ENCODE measurements at regions not wholly inside any gene's neighbourhood (a gene's known extent, or its start where the extent isn't known, plus 50 kb on each side); places are given as distances from the start of the nearest gene placed in this dataset.

DNA sequence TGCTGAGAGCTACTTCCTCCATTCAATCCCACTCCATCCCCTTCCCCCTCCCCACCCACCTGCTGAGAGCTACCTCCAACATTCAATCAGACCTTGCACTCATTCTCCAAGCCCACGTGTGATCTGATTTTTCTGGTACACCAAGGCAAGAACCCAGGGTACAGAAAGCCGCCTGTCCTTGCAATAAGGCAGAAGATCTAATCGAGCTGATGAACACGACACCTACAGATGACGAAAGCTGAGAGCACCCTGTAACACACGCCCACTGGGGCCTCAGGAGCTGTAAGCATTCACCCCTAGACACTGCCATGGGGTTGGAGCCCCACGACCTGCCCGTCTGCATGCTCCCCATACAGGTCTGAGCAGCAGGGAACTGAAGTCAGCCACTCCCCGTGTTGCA is 58.3 kb downstream of the TRIML1 start:
- no peak for DNase-seq

DNA sequence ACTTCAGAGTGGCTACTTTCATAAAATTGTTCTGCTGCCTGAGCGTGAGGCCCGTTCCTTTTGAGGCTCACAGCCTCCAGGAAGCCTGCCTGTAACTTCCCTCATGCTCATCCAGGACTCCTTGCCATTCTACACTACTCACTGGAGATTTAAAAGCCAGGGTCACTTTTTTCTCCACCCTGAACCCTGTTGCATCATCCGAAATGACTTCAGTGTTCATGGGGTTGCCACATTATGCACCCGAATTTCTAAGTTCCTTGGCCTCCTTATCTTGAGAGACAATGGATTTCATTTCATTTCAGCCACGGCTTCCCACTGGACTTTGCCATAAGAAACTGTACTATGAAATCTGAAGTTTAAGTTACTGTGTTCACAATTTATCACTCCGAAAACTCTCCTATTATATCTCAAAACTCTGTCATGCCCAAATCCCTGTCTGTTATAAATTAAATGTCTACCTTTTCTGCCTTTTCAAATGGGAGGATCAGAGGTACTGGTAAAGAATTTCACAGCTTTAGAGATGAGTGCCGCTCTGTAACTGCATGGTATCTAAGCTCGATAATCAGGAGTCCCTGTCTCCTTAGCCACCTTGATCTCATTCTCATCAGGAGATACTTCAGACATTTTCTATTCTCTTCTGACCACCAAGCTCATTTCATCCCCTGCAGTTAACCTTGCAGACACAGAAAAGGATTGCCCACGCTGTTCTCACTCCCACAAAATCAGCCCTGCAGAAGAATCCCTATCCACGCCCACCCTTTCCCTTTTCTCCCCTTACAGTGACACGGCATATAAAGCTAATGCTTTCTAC is 59.9 kb downstream of the TRIML1 start:
- no peak for DNase-seq

DNA sequence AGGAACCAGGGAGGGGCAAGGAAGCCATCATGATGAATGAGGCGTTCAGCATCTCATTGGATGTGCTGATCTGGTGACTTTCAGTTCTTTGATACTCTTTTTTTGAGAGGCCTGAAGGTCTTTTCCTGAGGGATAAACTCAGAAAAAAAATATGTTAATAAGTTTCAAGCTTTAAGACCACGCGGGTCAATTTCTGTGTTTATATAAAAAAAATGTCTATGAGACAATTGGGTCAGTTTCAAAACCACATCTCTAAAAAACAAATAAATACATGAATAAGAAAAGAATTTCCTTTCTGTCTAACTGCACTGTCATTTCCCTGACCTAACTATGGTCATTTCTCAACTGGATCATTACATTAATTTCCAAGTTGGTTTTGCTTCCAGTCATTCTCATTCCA is 62.6 kb downstream of the TRIML1 start:
- DNase-seq: no peak

DNA sequence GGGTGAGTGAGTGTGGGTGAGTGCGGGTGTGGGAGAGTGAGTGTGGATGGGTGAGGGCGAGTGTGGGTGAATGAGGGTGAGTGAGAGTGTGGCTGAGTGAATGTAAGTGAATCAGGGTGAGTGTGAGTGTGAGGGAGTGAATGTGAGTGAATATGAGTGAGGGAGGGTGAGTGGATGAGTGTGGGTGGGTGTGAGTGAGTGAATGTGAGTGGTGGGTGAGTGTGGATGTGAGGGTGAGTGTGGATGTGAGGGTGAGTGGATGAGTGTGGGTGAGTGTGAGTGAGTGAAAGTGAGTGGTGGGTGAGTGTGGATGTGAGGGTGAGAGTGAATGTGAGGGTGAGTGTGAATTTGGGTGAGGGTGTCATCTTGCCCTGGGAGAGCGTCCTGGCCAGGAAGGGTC is 67.5 kb downstream of the TRIML1 start:
- no peak for DNase-seq

DNA sequence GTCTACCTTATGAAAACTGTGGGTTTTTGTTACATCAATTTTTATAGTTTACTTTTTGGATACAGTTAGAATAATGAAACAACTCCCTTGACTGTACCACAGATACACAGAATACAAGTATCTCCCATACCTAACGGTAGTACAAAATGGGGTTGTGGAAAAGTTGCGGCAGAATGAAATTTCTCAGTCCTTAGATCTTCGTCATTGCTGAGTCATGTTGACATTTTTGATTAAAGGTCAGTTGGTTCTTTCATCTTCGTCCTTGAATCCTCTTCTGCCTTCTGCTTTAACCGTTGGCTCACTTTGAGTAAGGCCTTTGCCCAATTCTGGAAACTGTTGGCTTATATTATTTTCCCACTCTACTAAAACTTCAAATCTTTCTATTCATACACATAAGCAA is 75.6 kb downstream of the TRIML1 start:
- DNase-seq: no peak

DNA sequence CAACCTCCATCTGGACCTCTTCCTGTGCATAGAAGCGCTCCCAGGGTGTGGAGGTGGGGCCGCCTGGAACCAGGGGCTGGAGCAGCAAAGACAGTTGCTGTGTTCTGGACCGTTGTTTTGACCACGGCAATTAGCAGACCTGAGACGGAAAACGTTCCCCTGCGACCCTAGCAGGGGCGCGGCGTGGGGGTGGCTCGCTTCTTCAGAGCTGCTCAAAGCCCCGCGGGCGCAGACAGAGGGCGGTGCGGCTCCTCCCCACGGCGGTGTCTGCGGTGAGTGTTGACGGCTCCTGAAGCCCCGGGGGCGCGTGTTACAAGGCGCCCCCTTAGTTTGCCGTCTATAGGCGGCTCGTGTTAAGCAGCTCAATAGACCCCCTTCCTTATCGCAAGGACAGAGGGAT is 79.2 kb downstream of the TRIML1 start:
- DNase-seq: no peak

DNA sequence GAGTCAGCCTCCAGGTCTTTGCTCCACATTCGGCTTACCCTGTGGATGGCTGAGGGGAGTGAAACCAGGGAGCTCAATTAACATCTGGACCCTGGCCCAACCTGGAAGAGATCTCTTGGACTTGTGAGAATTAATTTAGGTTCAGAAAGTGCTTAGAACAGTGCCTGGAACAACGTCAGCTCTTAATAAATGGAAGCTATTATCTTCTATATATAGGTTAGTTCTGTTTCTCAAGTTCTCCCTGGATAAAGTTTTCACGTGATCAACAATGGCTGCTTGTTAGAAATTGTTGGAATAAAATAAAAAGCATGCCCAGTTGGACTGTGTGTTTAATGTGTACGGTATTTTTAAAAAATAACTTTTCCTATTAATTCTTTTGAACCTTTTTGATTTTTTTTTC is 80.8 kb downstream of the TRIML1 start:
- no peak for DNase-seq

DNA sequence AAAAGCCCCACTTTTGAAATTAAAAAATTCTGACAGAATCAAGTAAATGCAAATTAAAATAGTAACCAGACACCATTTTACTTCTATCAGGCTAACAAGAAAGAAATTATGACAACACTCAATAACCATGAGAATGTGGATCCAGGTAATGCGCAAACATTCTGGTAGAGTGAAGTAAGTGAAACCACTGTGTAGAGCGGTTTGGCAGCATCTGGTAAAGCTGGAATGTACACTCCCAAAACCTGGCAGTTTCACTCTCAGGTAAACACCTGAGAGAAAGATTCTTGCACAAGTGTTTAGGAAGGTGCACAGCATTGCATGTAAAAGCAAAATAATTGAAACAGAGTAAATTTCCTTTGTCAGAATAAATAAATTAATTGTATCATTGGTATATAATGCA is 81.8 kb downstream of the TRIML1 start:
- no peak for DNase-seq

DNA sequence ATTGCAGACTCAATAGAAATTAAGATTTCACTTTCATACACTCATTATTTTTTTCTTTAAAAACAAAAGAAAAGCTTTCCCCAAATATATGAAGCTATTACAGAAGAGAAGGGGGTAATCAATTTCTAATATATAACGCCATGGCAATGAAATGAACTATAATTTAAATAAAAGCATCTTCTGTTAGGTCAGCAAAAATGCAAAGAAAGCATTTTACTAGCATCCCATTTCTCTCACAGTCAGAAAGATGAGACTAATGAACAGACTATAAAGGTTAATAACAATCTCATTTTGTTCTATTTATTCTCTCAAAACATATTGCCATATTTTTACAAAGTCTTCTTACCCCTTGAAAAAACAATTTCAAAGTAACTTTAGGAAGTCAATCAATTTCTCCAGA is 89.0 kb downstream of the TRIML1 start:
- no peak for DNase-seq

DNA sequence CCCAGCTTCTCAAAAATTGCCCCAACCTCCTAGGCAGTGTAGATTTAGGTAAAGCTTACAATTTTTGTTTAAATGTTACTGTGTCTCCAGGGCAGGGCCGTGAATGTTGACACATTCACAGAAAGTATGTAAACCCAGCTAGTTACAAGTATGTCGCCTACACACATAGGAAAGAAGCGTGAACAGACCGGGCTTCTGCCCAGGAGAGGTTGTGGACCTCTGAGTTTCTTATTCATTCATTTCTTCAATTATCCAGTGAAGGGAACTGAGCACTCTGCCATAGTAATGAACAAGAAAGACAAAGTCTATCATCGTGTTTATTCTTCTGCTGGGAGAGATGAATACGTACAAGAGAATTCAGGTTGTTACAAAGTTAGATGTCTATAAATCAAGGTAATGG is 93.2 kb downstream of the TRIML1 start:
- no peak for DNase-seq

DNA sequence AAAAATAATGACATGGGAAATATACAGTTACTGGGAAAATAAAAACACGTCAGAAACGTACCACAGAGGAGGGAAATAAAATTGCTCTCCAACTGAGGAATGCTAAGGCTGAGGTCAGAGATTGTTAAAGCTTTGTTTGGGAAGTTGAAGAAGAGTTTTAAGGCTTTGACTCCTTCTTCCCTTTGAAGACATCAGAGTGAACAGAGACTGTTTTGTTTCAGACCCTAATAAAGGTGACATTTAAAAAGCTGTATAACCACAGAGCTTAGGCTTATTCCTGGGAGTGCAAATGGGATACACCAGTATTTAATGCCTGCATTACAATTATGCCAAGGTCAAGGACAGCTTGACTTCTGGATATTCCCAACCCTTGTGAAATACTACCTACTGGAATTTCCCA is 102.8 kb downstream of the TRIML1 start:
- no peak for DNase-seq

DNA sequence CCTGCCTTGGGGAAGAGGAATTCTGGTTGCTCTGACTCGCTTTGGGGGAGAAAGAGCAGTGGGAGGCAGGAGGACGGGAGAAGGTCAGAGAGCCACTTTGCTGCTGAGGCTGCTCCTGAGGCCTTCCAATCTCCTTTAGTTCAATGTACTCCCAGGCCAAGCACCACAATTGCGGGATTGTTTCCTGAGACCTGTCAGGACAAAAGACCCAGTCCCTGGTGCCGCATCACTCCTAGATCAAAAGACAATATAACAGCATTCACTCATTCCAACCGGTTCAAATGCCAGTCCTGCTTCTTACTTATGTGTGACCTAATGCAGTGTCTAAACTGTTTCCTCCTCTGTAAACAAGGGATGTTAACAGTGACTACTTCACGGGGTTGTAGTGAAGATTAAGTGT is 106.4 kb downstream of the TRIML1 start:
- no peak for DNase-seq

DNA sequence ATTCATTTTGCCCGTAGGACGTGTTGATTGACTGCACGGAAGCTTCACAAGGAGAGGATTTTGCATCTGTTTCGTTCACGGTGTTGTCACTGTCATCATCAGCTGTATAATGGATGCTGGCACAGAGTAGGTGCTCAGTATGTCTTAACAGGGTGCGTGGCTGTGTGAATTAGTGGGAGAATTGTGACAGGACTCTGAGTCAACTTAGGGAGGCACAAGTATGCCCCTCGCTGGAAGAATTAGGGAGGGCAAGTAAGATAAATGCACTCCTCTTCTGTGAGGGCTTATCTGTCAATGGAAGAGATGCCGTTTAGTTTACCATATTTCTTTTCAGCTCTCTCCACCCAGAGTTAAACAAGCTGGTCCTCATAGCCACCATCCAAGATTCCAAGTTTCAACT is 107.2 kb downstream of the TRIML1 start:
- no peak for DNase-seq

DNA sequence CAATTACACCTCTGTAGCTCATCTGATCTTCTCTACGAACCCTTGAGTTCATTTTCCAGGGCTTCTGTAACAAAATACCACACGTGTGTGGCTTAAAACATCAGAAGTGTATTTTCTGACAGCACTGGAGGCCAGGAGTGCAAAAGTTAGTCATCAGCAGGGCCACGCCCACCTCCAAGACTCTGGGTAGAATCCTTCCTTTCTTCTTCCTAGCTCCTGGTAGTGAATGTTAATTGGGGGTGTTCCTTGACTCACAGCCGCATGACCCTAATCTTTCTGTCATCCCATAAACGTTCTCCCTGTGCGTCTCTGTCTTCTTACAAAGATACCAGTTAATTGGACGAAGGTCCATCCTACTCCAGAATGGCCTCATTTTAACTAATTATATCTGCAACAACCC is 115.0 kb downstream of the TRIML1 start:
- no peak for DNase-seq

DNA sequence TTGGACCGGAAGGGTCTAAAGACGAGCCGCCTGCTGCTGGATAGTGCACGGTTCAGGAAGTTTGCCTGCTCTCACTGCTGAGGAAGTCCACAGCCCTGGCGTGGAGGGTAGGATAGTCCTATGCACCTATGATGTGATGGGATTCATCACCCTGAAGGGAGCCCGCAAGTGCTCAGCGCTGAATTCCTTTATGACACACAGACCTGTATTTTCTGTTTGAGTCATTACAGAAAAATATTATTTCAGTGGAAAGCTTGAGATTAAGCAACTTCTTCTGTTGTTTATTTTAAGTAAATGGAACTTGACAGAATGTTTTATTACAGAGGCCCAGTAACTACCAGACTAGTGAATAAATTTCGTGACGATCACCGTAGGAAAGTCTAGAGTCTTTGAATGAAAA is 123.2 kb downstream of the TRIML1 start:
- no peak for DNase-seq

DNA sequence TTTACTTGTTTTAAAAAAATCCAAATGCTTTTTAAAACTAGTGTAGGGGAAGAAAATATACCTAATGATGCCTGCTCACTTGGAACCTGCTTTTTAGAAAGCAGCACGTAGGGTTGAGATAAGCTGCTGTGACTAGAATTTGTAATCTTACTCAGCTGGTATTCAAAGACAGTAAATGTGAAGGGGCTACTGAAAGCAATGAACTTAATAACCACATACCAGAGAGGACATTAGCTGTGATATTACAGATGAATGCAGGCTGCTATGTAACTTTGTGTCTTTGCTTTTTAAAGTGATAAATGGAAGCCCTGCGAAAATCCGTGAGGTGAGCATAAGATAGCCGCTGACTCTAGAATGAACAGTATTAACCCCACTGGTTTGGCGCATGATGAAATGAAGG is 124.1 kb downstream of the TRIML1 start:
- DNase-seq: no peak

DNA sequence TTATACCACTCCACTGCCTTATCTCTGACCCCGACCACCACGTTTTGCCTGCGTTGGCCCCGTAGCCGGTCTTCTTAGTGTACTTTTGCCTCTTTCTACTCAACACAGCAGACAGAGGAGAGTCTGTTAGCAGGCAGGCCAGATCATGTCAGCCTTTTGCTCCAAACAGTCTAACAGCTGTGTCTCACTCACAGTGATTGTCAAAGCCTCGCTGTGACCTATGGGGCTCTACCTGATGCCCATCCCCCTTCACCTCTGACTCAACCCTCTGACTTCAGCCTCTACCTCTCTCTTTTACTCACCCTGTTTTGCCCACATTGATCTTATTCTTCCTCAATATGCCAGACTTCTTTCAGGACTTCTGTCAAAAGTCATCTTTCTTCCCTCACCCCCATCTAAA is 127.1 kb downstream of the TRIML1 start:
- no peak for DNase-seq

DNA sequence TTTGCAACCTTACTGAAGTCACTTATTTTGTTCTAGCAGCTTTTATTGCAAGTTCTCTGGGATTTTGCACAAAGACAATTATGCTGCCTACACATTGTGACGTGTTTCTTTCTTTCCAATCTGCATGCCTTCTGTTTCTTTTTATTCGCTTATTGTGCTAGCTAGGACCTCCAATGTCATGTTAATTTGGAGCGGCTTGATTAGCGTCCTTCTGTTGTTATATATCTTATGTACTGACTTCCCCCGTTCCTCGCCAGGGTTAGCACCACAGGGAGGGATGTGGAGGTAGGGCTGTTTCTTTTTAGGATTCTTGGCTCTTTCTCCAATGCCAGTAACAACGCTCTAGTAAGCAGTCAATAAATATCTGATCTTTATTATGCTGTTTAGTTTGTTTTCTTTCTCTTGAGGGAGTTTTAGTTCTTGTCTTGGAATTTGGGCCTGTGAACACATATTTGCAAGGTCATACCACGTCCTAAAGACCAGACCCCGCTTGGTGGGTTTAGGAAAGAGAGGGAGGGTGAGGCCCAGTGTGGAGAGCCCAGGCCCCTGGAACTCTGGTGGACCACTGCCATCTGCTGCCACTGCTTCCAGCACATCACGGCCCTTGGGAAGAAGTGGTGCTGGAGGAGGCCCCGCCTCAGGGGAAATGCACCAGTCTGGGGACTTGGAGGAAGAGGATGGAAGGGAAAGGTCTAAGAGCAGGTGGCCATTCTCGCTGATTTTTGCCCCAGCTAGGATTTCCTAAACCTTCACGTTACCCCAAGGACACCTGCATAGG is 129.1 kb downstream of the TRIML1 start:
- no peak for DNase-seq

DNA sequence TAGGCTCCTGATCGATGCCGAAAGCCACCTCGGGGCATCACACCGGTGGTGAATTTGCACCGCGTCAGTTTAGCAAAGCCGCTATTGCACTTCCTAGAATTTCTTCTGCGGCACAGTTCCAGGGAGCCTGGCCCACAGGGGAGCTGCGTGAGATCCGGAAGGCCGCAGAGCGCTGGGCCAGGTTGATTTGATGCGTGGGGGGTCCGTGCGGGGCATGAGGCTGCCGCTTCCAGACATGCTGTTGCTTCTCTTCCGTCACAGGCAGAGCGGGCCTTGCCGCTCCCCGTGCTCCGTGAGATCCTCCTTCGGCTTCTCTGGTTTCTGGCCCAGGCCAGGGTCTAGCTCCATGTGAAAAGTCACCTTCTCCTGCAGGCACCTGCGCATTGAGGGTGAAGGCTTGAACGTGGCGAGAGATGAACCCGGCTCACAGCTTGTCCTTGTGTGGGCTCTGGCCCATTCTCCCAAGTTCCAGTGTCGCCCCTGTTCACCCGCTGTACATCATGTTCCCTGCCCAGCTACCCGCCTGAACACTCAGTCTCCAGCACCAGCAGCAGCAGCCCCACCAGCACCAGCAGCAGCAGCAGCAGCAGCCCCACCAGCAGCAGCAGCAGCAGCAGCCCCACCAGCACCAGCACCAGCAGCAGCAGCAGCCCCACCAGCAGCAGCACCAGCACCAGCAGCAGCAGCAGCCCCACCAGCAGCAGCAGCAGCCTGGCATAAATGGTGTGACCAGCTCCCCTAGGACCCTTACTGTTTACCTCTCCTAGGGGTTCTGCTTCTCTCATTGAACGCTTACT is 131.2 kb downstream of the TRIML1 start:
- DNase-seq: no peak

DNA sequence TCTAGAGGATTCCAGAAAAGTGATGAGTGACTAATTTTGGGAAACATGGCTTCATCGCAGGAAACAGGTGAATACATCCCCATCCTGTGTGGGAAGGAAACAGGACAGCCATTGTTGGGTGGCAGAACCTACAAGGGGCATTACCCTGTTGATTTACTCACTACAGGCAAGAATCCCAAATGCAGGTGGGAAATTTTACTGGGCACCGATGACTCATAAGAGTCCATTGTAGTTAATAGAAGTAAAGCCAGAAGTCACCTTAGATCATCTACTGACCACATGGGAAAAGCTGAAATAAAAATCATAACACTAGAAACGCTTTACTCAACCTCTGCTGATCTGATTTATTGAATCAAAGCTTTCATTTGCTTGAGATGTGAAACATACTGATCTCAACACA is 136.4 kb downstream of the TRIML1 start:
- no peak for DNase-seq

DNA sequence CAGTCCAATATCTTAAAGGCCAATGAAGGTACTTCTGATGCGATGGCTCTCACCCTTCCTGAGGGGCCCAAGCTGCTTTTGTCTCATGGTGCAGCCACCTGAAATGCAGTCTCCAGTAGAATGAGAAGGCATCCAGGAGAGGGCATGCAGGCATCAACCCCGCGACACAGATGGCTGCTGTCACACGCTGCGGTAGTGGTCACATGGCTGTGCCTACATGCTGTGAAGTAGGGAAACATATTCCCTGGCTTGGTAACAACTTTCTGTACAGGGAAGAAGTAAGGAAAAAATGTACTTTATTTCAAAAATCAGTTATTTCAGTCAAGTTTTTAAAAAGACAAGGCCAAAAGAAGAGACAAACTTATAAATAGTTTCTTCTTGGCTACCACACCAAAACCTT is 139.9 kb downstream of the TRIML1 start:
- DNase-seq: no peak

DNA sequence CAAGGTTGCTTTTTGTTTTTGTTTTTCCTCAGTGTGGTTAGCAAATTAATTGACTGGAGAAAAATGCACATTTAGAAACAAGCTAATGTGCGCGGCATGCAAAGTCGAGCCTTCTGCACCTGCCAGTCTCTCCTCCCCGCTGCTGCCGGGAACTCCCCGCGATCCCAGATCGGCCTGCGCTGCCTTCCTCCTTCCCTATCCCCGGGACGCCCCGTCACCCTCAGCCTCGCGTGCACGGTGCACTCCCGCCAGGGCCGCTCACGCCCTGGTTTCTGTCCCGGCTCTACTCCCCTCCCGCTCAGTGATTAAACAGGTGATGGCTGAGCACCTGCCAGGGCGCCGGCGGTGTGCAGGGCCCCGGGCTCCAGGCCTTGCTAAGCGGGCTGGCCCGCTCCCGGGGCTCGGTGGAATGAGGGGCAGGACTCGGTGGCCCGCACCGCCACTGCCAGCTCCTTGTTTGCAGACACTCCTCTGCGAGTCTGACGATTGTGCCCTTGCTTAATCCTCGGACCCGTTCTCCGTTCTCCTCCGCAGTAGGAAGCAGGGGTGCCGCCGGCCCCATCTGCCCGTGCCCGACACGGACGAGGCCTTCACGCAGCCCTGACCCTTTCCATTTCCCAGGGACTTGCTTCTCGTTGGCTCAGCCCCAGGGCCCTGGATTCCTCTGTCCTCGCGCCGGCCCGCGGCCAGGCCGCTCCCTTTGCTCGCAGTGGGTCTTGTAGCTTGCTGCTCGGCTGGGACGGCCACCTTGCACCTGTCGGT is 143.4 kb downstream of the TRIML1 start:
- no peak for DNase-seq
